ENCODE measurements at regions not wholly inside any gene's neighbourhood (a gene's known extent, or its start where the extent isn't known, plus 50 kb on each side); places are given as distances from the start of the nearest gene placed in this dataset.

DNA sequence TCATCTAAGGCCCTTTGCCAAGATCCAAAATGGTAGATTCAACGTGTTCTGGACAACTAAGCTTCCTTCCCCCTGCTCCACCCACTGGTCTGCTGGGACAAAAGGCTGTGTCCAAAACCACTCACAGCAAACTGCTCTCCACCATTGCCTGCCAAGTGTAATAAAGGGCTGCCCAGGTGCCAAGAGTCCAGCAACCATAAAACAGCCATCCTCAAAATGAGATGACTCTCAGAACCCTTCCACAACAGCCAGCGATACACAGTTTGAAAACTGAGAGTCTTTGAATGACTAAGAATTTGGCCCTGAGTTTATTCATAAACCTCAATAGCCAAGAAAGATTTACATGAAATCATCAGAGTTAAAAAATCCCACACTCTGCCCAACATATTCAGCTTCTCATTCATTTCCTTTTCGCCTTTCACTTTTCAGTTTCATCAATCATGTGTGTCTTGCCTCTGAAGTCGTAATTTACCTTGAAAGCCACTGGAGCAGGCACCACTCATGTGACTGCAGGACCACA, 658.1 kb upstream of the MGMT start:
- no peak for DNase-seq
- Histone ChIP-seq H3K9me3 (ENCODE audit: control insufficient read depth, low read length) (no peaks in the 10 kb centered on the region), H3K4me3 (ENCODE audit: insufficient read depth, low read depth, low read length, poor library complexity, severe bottlenecking) (no peak overlapping the region), H3K4me1 (ENCODE audit: control insufficient read depth, insufficient read depth, low read length, poor library complexity, severe bottlenecking) (no peaks in the 10 kb centered on the region), H3K36me3 (ENCODE audit: control insufficient read depth, insufficient read depth, low read length) (no peaks in the 10 kb centered on the region), H3K27me3 (replicated peaks; ENCODE audit: control insufficient read depth, insufficient read depth, low read length, poor library complexity, severe bottlenecking) (no peaks in the 10 kb centered on the region), H3K27ac (ENCODE audit: insufficient read depth, low read length, poor library complexity, severe bottlenecking) (no peak overlapping the region)

DNA sequence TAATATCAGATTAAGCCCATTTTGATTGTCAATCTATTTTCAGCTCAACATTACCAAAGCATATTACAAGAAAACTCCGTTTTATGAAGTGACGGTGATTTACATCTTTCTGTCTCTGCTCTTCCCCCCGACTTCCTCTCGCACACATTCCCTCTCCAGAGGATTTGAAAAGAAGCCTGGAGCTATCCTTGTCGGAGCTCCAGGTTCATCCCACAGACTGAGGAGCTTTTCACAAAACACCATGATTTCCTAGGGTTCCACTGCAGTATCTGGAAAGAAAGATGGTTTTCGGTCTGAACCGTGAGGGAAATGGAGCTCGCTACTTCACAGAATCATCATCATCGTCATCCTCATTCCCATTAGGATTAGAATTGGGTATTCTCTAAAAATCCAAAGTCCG, 655.5 kb upstream of the MGMT start:
- Histone ChIP-seq H3K4me1 (ENCODE audit: control insufficient read depth, insufficient read depth, low read length, poor library complexity, severe bottlenecking) (no peaks in the 10 kb centered on the region), H3K27me3 (replicated peaks; ENCODE audit: control insufficient read depth, insufficient read depth, low read length, poor library complexity, severe bottlenecking) (no peaks in the 10 kb centered on the region), H3K4me3 (ENCODE audit: insufficient read depth, low read depth, low read length, poor library complexity, severe bottlenecking) (no peak overlapping the region), H3K9me3 (ENCODE audit: control insufficient read depth, low read length) (no peaks in the 10 kb centered on the region), H3K36me3 (ENCODE audit: control insufficient read depth, insufficient read depth, low read length) (no peaks in the 10 kb centered on the region), H3K27ac (ENCODE audit: insufficient read depth, low read length, poor library complexity, severe bottlenecking) (no peak overlapping the region)
- DNase-seq = no peak

DNA sequence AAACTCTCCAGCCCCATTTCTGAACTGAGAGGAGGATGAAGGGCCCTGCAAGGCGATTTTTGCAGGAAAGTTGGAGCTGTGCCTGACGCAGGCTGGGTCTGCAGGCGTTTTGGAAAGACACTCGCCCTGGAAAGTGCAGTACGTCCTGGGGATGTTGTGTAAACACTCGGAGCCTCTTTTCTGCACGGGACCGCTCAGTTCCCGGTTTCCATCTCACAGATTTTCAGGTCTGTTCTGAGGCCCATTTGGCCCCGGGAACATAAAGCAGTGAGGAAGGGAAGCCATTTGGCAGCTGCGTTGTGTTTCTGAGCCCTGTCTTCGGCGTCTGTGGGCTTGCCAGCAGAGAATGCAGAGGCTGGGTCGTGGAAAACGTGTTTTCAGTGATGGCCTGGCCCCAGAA, 655.0 kb upstream of the MGMT start:
- no peaks in the 10 kb centered on the region for H3K4me1 ChIP-seq (ENCODE audit: control insufficient read depth, insufficient read depth, low read length, poor library complexity, severe bottlenecking)
- no peak for DNase-seq
- no peaks in the 10 kb centered on the region for H3K27me3 ChIP-seq (replicated peaks; ENCODE audit: control insufficient read depth, insufficient read depth, low read length, poor library complexity, severe bottlenecking)
- H3K4me3 ChIP-seq (ENCODE audit: insufficient read depth, low read depth, low read length, poor library complexity, severe bottlenecking) = no peak overlapping the region
- no peaks in the 10 kb centered on the region for H3K9me3 ChIP-seq (ENCODE audit: control insufficient read depth, low read length)
- H3K27ac ChIP-seq (ENCODE audit: insufficient read depth, low read length, poor library complexity, severe bottlenecking) = no peak overlapping the region
- no peaks in the 10 kb centered on the region for H3K36me3 ChIP-seq (ENCODE audit: control insufficient read depth, insufficient read depth, low read length)

GRCh38 chr10:128813574-128813973, 653.5 kb upstream of the MGMT start:
- Histone ChIP-seq H3K4me3 (ENCODE audit: insufficient read depth, low read depth, low read length, poor library complexity, severe bottlenecking) (no peak overlapping the region), H3K4me1 (ENCODE audit: control insufficient read depth, insufficient read depth, low read length, poor library complexity, severe bottlenecking) (no peaks in the 10 kb centered on the region), H3K27me3 (replicated peaks; ENCODE audit: control insufficient read depth, insufficient read depth, low read length, poor library complexity, severe bottlenecking) (no peaks in the 10 kb centered on the region), H3K9me3 (ENCODE audit: control insufficient read depth, low read length) (no peaks in the 10 kb centered on the region), H3K36me3 (ENCODE audit: control insufficient read depth, insufficient read depth, low read length) (no peaks in the 10 kb centered on the region), H3K27ac (ENCODE audit: insufficient read depth, low read length, poor library complexity, severe bottlenecking) (no peak overlapping the region)
- DNase-seq = no peak

DNA sequence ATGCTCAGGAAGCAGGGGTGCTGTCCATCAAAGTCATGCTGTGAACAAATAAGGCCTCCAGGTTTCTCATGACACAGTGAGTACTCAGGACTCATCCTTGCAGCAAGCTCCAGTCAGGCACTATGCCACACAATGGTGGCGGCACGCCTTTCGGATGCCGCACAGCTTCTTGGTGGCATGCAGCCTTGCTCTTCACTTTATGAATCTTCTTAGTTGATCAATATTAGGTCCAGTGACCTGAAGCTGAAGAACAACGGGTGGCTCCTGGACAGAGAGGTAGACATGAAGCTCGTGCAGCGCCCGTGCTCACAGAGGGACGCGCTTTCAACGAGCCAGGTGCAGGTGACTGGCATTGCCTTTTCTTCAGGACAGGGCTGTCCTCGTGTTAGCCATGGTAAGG, 653.0 kb upstream of the MGMT start:
- Histone ChIP-seq H3K27me3 (replicated peaks; ENCODE audit: control insufficient read depth, insufficient read depth, low read length, poor library complexity, severe bottlenecking) (no peaks in the 10 kb centered on the region), H3K4me3 (ENCODE audit: insufficient read depth, low read depth, low read length, poor library complexity, severe bottlenecking) (no peak overlapping the region), H3K27ac (ENCODE audit: insufficient read depth, low read length, poor library complexity, severe bottlenecking) (no peak overlapping the region), H3K4me1 (ENCODE audit: control insufficient read depth, insufficient read depth, low read length, poor library complexity, severe bottlenecking) (no peaks in the 10 kb centered on the region), H3K36me3 (ENCODE audit: control insufficient read depth, insufficient read depth, low read length) (no peaks in the 10 kb centered on the region), H3K9me3 (ENCODE audit: control insufficient read depth, low read length) (no peaks in the 10 kb centered on the region)
- no peak for DNase-seq

- H3K9me3 ChIP-seq (ENCODE audit: control insufficient read depth, low read length) = no peaks in the 10 kb centered on the region
- H3K36me3 ChIP-seq (ENCODE audit: control insufficient read depth, insufficient read depth, low read length) = no peaks in the 10 kb centered on the region
- no peak overlapping the region for H3K27ac ChIP-seq (ENCODE audit: insufficient read depth, low read length, poor library complexity, severe bottlenecking)
- H3K4me1 ChIP-seq (ENCODE audit: control insufficient read depth, insufficient read depth, low read length, poor library complexity, severe bottlenecking) = no peaks in the 10 kb centered on the region
- H3K4me3 ChIP-seq (ENCODE audit: insufficient read depth, low read depth, low read length, poor library complexity, severe bottlenecking) = no peak overlapping the region
- no peak for DNase-seq
- no peaks in the 10 kb centered on the region for H3K27me3 ChIP-seq (replicated peaks; ENCODE audit: control insufficient read depth, insufficient read depth, low read length, poor library complexity, severe bottlenecking)
Measured at GRCh38 chr10:128814782-128815181, 652.3 kb upstream of the MGMT start.

DNA sequence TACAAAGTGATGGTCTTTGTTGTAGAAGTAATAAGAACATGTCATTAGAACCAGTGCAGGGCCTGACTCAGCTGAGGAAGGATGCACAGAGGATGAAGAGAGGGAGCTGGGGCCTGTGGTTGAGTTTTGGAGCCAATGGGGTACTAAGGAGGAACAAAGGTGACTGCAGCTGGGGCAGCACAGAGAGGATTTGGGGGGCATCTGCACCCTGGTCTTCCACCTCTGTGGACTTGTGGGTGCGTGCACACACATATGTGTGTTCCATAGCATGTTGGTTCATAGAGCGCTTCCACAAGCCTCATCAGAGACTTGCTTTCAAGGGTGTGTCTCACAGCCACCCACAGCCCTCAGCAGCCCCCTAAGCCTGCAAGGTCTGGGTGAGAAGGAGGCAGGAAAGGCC, 650.3 kb upstream of the MGMT start:
- H3K4me3 ChIP-seq (ENCODE audit: insufficient read depth, low read depth, low read length, poor library complexity, severe bottlenecking) = no peak overlapping the region
- H3K27me3 ChIP-seq (replicated peaks; ENCODE audit: control insufficient read depth, insufficient read depth, low read length, poor library complexity, severe bottlenecking) = no peaks in the 10 kb centered on the region
- H3K9me3 ChIP-seq (ENCODE audit: control insufficient read depth, low read length) = no peaks in the 10 kb centered on the region
- DNase-seq = no peak
- no peaks in the 10 kb centered on the region for H3K4me1 ChIP-seq (ENCODE audit: control insufficient read depth, insufficient read depth, low read length, poor library complexity, severe bottlenecking)
- no peak overlapping the region for H3K27ac ChIP-seq (ENCODE audit: insufficient read depth, low read length, poor library complexity, severe bottlenecking)
- no peaks in the 10 kb centered on the region for H3K36me3 ChIP-seq (ENCODE audit: control insufficient read depth, insufficient read depth, low read length)

- Histone ChIP-seq H3K4me3 (ENCODE audit: insufficient read depth, low read depth, low read length, poor library complexity, severe bottlenecking) (no peak overlapping the region), H3K9me3 (ENCODE audit: control insufficient read depth, low read length) (no peaks in the 10 kb centered on the region), H3K27me3 (replicated peaks; ENCODE audit: control insufficient read depth, insufficient read depth, low read length, poor library complexity, severe bottlenecking) (no peaks in the 10 kb centered on the region), H3K36me3 (ENCODE audit: control insufficient read depth, insufficient read depth, low read length) (no peaks in the 10 kb centered on the region), H3K27ac (ENCODE audit: insufficient read depth, low read length, poor library complexity, severe bottlenecking) (no peak overlapping the region), H3K4me1 (ENCODE audit: control insufficient read depth, insufficient read depth, low read length, poor library complexity, severe bottlenecking) (no peaks in the 10 kb centered on the region)
- DNase-seq = no peak
Measured at GRCh38 chr10:128817636-128818035, 649.4 kb upstream of the MGMT start.

GRCh38 chr10:128820663-128821062, 646.4 kb upstream of the MGMT start:
- no peak for DNase-seq

DNA sequence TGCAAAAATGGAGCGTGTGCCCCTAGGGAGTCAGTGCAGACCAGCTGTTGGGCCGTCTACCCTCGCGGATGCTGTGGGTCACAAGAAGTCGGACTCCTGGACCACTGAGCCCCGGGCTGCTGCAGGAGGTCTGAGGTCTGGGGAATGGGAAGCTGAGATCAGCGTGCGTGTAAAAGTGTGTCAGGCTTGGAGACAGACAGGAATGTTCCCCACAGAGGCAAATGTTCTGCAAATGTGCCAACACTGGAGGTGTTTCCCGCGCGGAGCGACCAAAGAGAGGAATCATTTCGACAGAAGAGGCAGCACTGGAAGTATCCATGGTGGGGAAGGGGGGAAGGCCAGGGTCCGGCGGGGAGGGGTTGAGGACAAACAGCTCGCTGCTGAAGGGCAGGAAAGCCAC, 643.8 kb upstream of the MGMT start:
- no peaks in the 10 kb centered on the region for H3K36me3 ChIP-seq (ENCODE audit: control insufficient read depth, insufficient read depth, low read length)
- DNase-seq = no peak
- H3K27ac ChIP-seq (ENCODE audit: insufficient read depth, low read length, poor library complexity, severe bottlenecking) = no peak overlapping the region
- no peak overlapping the region for H3K4me3 ChIP-seq (ENCODE audit: insufficient read depth, low read depth, low read length, poor library complexity, severe bottlenecking)
- no peaks in the 10 kb centered on the region for H3K4me1 ChIP-seq (ENCODE audit: control insufficient read depth, insufficient read depth, low read length, poor library complexity, severe bottlenecking)
- H3K9me3 ChIP-seq (ENCODE audit: control insufficient read depth, low read length) = no peaks in the 10 kb centered on the region
- H3K27me3 ChIP-seq (replicated peaks; ENCODE audit: control insufficient read depth, insufficient read depth, low read length, poor library complexity, severe bottlenecking) = no peaks in the 10 kb centered on the region

More at GRCh38 chr10:128820663-128821062, 646.4 kb upstream of the MGMT start:
- no peak overlapping the region for H3K27ac ChIP-seq (ENCODE audit: insufficient read depth, low read length, poor library complexity, severe bottlenecking)
- no peaks in the 10 kb centered on the region for H3K4me1 ChIP-seq (ENCODE audit: control insufficient read depth, insufficient read depth, low read length, poor library complexity, severe bottlenecking)
- no peaks in the 10 kb centered on the region for H3K36me3 ChIP-seq (ENCODE audit: control insufficient read depth, insufficient read depth, low read length)
- H3K9me3 ChIP-seq (ENCODE audit: control insufficient read depth, low read length) = no peaks in the 10 kb centered on the region
- H3K4me3 ChIP-seq (ENCODE audit: insufficient read depth, low read depth, low read length, poor library complexity, severe bottlenecking) = no peak overlapping the region
- H3K27me3 ChIP-seq (replicated peaks; ENCODE audit: control insufficient read depth, insufficient read depth, low read length, poor library complexity, severe bottlenecking) = no peaks in the 10 kb centered on the region

GRCh38 chr10:128825626-128826025, 641.4 kb upstream of the MGMT start:
- Histone ChIP-seq H3K4me3 (ENCODE audit: insufficient read depth, low read depth, low read length, poor library complexity, severe bottlenecking) (no peak overlapping the region), H3K9me3 (ENCODE audit: control insufficient read depth, low read length) (no peaks in the 10 kb centered on the region), H3K27ac (ENCODE audit: insufficient read depth, low read length, poor library complexity, severe bottlenecking) (no peak overlapping the region), H3K4me1 (ENCODE audit: control insufficient read depth, insufficient read depth, low read length, poor library complexity, severe bottlenecking) (no peaks in the 10 kb centered on the region), H3K27me3 (replicated peaks; ENCODE audit: control insufficient read depth, insufficient read depth, low read length, poor library complexity, severe bottlenecking) (no peaks in the 10 kb centered on the region), H3K36me3 (ENCODE audit: control insufficient read depth, insufficient read depth, low read length) (no peaks in the 10 kb centered on the region)
- no peak for DNase-seq
